Esophagus mucosa (tissue), 1 donor: ENCODE measurements at regions not wholly inside any gene's neighbourhood (a gene's known extent, or its start where the extent isn't known, plus 50 kb on each side); places are given as distances from the start of the nearest gene placed in this dataset.
A peak's percentile ranks its signal among the peaks of the same experiment; 100 is the strongest.
"Not testable (repeated sequence)": the region's sequence is repeated elsewhere in the genome, so short reads cannot be mapped to it uniquely, and the experiment has no call there.

Experiments
- ATAC-seq: fragments of 200-7000 bp; cut with Tn5 transposase; one replicate; pipeline ENCODE4 v1.9.1; 2020
- donor health status: DM: yes; HTN: yes; CAD: no.

DNA sequence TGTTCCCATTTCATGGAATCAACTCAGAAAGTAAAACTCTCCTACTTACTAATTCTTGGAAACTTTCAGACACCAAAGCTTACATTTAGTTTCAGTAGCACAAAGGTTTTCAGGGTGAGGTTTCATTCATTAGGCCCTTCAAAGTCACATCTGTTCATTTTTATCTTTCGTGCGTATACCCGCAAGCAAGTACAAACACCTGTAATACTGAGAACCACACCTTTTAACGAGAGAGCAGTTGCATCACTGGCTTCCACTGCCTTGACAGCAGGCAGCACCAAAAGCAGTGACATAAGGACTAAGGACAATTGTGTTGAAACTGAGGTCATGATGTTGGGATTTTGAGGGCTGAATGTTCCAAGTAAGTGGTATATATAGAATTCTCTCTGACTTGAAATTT lies 60.5 kb downstream of the GOLGA6L22 start:
- ATAC-seq, result not testable (repeated sequence)

DNA sequence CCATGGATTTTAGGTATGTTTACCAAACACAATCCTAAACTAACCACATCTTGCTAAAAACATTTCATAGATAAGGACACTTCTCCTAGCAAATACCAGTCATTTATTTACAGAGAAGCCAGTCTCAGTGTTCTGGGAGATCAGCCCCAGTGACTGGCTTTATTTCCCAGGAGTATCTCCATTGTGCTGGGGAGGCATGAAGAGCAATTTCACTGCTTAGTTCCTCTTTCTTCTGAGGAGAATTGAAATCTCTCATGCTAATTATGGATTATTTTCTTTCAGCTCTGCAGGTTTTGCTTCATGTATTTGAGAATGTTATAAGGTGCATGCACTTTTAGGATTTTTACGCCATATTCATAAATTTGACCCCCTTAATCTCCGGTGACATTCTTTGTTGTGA lies 67.8 kb downstream of the GOLGA6L22 start:
- not testable (repeated sequence) for ATAC-seq

DNA sequence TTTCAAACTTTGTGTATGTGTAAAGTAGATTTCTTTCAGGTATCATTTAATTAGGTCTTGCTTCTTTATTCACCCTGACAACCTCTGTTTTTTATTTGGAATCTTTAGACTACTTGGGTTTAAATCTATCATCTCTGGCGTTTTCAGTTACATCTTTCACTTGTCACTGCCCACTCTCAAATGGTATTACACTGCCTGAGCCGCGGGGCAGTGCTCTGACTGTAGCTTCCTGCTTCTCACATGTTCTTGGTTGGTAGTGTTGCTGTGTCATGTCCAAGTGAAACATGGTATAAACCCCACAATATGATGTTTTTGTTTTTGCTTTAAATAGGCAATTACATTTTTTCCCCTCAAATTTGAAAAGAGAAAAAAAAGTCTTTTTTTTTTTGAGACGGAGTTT lies 68.3 kb downstream of the GOLGA6L22 start:
- ATAC-seq, result not testable (repeated sequence)

DNA sequence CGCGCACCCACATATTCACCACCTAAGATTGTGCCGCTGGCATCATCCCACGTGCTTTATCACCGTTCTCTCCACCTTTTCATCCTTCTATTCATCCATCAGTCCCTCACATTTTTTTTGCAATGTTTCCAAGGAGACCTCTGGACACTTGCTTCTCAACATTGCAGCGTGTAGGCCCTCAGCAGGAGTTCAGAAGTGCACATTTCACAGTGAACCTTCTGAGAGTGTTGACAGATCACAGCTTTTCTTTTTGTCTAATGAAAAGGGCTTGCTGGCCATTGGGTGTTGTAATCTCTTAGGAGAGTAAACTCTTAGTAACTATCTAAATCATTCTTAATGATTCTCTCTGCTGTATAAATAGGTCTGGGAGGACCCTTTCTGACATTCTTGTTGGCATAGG lies 70.5 kb downstream of the GOLGA6L22 start:
- ATAC-seq, result not testable (repeated sequence)

DNA sequence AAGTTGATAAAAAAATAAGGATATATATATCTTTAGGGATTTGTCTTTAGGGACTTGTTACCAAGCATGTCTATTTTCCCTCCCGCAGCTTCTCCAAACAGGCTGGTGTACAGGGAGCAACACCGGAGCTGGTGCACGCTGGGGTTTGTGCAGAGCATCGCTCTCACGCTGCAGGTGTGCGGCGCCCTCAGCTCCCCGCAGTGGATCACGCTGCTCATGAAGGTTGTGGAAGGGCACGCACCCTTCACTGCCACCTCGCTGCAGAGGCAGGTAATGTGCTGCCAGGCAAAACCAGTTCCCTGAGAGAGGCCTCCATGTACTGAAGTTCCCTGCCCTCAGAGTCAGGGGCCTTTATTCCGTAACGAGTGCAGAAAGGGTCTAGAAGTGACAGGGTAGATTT lies 101.0 kb downstream of the GOLGA6L22 start:
- not testable (repeated sequence) for ATAC-seq

DNA sequence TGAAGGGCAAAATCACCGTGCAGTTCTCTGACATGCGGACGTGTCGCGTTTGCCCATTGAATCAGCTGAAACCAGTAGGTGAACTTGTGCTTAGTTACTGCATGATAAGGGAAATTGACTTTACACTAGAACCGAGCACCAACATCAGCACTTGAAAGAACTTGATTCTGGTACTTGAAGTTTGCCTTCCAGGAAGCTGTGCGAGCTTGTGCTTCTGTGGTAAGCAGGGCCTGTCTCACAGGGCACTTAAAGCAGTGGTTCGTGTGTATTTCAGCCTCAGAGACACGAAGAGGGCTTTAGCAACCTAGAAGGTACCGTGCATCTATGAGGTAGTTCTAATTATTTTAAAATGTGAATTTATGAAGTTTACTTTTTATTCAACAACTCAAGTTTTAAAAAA lies 103.0 kb downstream of the GOLGA6L22 start:
- ATAC-seq, result not testable (repeated sequence)

DNA sequence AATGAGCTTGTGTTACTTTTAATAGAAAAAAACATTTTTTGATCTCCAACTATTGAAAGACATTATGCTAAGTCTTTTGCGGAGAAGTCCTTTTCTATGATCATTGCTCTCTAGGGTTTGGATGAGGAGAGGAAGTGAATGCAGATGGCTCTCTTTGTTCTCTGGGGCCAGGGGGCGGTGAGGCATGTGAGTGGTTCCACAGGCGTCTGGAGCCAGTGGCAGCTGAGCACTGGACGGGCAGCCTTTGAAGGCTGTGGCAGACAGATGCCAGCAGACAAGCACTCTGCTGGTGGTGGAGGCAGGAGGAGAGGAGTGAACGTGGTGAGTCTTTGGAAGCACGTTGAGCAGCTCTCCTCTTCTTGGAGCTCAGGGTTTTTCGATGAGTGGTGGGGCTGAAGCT lies 107.8 kb downstream of the GOLGA6L22 start:
- not testable (repeated sequence) for ATAC-seq

DNA sequence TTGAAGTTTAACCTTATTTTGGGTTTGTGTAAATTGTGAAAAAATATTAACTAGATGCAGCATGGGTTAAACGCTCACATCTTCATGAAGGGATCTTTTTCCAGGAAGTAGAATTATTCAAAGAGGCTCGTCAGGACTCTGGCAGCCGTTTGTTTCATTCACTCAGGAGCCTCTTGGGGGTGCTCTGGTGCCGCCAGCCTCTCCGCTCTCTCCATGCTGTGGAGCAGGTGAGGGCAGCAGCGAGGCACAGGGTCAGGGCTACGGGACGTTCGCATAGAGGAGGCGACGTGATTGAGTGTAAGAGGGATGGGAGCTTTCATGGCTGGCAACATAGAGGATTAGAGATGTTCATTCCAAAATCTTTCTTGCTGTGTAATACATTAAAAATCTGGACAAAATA lies 110.8 kb downstream of the GOLGA6L22 start:
- not testable (repeated sequence) for ATAC-seq

DNA sequence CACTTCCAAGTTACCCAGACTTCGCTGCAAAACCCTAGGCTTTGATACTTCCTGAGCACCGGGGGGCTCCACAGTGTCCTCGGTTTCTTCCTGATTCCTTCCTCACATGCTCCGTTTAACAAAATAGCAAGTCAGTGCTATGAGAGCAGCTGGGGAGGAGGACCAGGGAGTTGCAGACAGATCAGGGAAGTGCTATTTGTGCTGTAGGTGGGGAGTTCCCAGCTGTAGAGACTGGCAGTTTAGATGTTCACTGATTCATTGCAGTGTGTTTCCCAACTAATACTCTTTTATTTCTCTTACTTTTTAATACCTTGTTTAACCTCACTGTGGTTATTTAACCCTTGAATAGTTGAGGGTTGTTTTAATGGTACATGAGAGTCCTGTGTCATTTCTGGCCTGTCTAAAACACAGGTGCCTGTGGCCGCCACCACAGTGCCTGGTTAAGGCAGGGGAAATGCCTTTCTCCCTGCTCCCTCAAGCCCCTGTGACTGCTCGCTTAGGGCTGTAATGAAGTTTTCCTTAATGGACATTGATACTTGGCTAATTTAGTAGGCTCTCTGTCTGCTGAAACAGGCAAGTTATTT lies 113.5 kb downstream of the GOLGA6L22 start:
- not testable (repeated sequence) for ATAC-seq

DNA sequence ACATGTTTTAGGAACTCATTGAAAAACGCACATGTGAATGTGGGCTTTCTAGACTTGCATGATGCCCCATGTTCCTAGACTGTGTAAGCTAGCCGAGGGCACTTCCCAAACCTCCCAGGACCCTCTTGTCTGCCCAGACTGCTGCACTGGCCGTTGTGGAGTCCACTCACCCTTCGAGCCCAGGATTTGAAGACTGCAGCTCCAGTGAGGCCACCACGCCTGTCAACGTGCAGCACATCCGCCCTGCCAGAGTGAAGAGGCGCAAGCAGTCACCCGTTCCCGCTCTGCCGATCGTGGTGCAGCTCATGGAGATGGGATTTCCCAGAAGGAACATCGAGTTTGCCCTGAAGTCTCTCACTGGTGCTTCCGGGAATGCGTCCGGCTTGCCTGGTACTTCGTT lies 114.1 kb downstream of the GOLGA6L22 start:
- ATAC-seq, result not testable (repeated sequence)

DNA sequence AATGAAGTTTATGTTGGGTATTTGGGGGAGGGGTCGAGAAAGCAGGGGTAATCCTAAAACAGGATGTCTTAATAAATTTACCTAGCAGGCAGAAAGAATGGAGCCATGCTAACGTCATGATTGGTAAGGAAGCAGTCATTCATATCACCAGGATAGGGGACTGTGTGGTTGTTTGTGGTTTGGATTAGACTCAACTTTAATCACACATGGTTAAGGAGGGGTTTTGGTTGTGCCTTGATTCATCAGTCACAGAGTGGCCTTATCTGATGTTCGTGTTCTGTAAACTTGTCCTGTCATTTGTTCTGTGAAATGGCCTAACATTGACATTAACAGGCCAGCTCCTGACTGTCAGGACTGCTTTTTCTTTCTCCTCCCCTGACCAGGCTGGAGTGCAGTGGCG lies 119.1 kb downstream of the GOLGA6L22 start:
- ATAC-seq, result not testable (repeated sequence)

DNA sequence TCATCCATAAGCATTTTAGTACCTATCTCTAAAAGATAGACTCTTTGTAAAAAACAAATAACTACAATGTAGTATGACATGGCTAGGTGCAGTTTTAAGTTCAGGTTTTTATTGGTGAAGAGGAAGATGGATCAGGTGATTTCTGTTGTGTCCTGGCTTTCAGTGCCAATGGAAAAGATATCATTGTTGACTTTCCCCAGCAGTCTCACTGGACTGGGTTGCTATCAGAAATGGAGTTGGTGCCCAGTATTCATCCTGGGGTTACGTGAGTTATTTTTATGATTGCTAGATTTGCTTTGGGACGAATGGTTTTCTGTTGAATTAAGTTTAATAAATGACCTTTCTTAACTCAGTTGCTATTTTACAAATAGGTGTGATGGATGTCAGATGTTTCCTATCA lies 120.5 kb downstream of the GOLGA6L22 start:
- not testable (repeated sequence) for ATAC-seq

DNA sequence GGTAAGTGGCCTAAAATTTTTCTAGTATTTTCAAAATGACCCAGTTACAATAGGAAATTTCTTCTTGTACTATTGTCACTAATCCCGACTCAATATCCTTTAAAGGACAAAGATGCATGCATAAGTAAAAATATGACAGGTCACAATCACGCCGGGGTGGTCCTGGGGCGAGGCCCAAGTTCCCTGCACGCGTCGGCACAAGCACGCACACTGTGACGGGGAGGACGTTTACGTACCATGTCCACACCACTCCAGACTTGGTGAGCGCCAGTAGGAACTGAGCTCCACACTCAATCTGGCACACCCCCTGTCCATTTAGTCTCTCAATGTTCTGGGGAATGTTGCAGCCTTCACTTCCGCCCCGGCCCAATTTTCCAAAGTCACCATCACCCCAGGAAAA lies 128.7 kb downstream of the GOLGA6L22 start:
- not testable (repeated sequence) for ATAC-seq

DNA sequence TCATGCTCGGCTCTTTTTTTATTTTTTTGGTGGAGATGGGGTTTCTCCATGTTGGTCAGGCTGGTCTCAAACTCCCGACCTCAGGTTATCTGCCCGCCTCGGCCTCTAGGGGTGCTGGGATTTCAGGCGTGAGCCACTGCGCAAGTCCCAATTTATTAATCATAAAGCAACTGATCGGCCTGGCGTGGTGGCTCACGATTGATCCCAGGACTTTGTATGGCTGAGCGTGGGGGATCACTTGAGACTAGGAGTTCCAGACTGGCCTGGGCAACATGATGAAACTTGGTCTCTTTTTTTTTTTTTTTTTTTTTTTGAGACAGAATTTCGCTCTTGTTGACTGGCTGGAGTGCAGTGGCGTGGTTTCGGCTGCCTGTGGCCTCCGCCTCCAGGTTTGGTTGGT lies 139.8 kb downstream of the GOLGA6L22 start:
- ATAC-seq, result not testable (repeated sequence)

DNA sequence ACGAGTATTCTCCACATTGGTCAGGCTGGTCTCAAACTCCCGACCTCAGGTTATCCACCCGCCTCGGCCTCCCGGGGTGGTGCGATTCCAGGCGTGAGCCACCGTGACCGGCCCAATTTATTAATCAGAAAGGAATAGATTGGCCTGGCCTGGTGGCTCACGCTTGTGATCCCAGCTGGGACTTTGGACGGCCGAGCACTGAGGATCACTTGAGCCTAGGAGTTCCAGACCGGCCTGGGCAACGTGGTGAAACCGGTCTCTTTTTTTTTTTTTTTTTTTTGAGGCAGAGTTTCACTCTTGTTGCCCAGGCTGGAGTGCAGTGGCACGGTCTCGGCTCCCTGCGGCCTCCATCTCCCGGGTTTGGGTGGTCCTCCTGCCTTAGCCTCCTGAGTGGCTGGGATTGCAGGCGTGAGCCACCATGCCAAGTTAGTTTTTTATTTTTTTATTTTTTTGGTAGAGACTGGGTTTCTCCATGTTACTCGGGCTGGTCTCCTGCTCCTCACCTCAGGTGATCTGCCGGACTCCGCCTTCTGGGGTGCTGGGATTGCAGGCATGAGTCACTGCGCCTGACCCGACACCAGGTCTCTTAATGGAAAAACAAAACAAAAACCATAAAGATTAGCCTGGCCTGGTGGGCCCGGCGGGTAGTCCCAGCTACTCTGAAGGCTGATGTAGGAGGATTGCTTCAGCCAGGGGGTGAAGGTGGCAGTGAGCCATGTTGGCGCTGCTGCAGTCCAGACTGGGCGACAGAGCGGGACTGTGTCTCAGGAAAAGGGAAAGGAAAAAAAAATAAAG lies 141.0 kb downstream of the GOLGA6L22 start:
- not testable (repeated sequence) for ATAC-seq

DNA sequence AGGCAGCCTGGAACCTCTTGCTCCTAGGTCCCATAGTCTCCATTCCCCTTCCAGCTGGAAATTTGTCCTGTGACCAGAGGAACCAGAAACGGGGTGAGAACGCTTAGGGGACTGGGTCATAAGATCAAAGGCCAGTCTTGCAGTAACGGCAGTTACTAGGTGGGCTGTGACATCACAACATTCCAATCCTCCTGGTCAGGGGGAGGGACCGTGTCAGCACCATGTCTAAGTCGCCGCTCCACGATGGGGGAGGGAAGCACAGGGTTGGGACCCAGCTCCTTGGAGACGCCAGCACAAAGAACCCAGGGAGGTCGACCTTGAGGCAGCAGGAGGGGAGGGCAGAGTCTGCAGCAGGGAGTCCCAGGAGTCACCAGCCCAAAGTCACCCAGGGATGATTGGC lies 158.3 kb downstream of the GOLGA6L22 start:
- ATAC-seq, result not testable (repeated sequence)

DNA sequence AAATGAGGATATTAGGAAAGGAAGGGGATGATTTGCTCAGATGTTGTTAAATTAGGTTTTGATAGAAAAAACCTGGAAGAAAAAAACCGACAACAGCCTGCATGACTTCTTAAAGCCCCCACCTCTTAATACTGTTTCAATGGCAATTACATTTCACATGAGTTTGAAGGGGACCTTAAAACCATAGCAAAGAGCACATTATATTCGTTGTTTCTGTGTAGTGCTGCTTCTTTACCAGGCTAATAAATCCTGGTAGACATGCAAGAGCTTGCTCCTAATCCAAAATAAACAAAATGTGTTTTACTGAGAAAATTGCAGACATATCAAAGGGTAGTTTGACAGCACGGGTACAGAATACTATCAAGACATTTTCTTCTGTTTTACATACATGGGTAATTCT lies 154.7 kb upstream of the NIPA1 start:
- ATAC-seq, result not testable (repeated sequence)

DNA sequence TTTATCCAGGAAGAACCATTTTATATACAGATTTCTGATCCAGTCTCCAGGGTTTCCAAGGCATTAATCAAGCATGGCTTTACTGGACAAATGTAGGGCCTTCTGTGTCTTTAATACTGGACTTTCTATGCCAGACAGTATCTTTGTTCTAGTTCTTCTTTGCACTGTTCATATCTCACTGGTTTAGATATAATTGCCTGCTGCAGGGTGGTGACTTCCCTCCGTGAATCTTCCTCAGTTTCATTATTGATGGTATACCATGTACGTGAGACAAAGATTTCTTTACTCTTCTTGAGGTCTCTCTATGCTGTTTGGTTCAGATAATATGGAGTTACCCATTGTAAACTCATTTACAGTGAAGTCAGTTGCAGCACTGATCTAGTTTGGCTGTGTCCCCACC lies 146.5 kb upstream of the NIPA1 start:
- ATAC-seq, result not testable (repeated sequence)

DNA sequence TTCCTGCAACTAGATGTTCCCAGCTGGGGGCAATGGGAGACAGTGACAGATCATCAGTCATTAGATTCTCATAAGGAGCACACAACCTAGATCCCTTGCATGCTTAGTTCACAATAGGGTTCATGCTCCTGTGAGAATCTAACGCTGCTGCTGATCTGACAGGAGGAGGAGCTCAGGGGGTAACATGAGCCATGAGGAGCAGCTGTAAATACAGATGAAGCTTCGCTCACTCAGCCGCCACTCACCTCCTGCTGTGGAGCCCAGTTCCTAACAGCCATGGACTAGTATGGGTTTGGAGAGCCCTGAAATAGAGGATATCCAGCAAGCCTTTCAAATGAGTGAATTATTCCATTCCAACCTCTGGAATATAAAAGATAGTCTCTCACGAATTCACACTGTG lies 137.0 kb upstream of the NIPA1 start:
- not testable (repeated sequence) for ATAC-seq

DNA sequence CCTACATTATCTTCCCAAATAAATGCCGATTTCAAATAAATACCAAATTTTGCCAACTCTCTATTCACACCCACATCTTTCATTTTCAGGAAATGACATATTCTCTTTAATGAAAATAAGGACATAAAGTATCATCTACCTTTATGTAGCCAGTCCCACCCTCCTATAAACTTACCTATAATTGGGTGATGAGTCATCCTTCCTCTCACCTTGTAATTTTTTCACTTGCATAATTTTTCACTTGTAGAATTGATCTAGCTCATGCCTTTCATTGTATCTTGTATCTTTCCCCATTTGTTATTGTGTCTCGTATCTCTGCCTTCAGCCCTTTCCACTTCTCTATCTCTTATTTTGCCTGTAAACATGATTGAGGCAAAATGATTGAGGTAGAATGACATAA lies 135.3 kb upstream of the NIPA1 start:
- ATAC-seq, result not testable (repeated sequence)

DNA sequence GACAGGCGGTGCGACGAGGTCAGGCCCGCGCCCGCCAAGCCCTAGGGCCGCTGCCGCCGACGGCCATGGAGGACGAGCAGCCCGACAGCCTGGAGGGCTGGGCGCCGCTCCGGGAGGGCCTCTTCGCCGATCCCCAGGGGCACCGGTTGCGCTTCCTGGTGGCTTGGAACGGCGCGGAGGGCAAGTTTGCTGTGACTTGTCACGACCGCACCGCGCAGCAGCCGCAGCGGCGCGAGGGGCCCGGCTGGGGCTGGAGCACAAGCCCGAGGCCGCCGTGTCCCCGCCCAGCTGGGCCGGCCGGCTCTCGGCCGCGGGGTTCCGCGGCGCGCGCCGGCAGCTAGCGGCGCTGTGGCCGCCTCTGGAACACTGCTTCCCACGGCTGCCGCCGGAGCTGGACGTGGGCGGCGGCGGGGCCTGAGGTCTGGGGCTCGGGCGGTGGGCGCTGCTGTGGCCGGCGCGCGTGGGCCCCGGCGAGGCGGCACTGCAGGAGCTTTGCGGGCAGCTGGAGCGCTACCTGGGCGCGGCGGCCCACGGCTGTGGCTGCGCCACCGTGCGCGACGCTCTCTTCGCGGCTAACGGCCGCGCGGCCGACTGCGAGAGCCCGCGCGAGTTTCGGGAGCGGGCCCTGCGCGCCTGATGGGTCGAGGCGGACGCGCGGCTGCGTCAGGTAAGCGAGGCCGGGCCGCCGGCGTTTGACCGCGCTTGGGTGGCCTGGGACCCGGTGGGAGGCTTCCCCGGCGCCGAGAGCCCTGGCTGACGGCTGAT lies 122.0 kb upstream of the NIPA1 start:
- ATAC-seq, result peak; percentile 79

DNA sequence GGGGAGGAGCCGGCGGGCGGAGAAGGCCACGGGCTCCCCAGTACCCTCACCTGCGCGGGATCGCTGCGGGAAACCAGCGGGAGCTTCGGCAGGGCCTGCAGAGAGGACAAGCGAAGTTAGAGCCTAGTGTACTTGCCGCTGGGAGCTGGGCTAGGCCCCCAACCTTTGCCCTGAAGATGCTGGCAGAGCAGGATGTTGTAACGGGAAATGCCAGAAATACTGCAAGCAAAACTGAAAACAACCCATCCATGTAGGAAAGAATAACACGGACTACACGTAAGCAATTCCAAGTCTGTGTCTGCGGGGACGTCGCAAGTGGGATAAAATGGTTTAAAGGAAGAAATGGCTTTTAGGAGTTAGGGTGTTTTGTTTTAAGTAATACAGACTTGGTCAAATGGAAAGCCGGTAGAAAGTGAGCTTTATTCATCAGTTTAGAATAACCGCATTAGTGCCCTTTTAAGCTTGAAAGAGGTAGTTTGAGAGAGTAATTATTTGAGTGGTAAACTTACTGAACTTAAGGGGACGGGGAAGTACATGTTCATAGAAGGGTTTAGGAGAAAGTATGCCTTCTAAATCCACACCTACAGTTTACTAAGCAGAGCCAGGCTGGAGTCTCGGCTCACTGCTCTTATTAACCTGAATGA lies 121.3 kb upstream of the NIPA1 start:
- ATAC-seq, result not testable (repeated sequence)

DNA sequence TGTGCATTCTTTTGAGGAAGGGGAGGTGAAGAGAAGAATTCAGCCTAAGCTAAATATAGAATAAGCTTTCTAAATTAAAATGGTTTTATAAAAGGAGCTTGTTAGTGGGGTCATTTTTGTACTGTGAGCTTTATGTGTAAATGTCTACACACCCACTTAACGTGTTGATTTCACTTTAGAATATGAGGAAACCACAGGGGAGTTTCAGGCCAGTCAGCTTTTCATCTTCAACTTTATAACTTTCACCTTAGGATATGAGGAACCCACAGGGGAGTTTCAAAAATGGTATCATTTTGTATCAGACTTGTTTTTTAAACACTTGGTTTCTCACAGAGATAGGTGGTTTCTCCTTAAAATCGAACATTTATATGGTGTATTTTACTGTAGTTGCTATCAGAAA lies 120.7 kb upstream of the NIPA1 start:
- ATAC-seq, result not testable (repeated sequence)
